ENCODE measurements at regions not wholly inside any gene's neighbourhood (a gene's known extent, or its start where the extent isn't known, plus 50 kb on each side); places are given as distances from the start of the nearest gene placed in this dataset.

DNA sequence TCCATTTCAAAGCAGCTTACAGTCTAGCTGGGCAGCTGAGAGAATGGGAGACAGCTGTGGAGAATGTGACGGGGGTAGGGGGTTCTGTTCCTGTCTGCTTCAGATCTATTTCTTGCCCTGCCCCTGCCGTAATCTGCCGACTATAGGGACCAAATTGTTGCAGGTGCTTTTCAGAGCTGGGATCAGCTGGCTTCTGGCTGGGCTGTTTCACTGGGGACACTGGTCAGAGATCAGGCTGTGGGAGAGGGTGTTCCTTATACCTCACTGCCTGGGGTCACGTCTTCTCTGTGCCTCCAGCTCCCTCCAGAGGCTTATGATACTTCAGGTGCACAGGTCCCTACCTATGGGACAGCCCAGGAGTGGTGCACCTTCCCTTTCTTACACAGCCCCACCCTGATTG is 514.9 kb upstream of the GOT2 start:
- no peak for TF ChIP-seq CTCF (IDR thresholded peaks at IDR 0.05 in 8 of 11, conservative IDR thresholded peaks at IDR 0.05 in 3 of 11)
- TF ChIP-seq POLR2A (IDR thresholded peaks at IDR 0.05): no peak
- TF ChIP-seq POLR2AphosphoS5 (IDR thresholded peaks at IDR 0.05): no peak
